HL-60 (cell line): ENCODE measurements at regions not wholly inside any gene's neighbourhood (a gene's known extent, or its start where the extent isn't known, plus 50 kb on each side); places are given as distances from the start of the nearest gene placed in this dataset.

Experiments used
- DNase-seq, 2 experiments: peaks; one replicate each; pipeline ENCODE4 v3.0.0-alpha.2; 2010 to 2020; ENCODE audit warnings: low read depth in 1 of 2, low spot score in 1 of 2
- H3K27ac ChIP-seq: fragments of 250-450 bp; sonication (Bioruptor Pico); replicated peaks from 2 replicates; pipeline ENCODE4 v1.5.1; 2020; ENCODE audit warnings: mild to moderate bottlenecking, moderate library complexity
- H3K27me3 ChIP-seq: fragments of 250-450 bp; sonication (Bioruptor Pico); 2 replicates; pipeline ENCODE4 v1.5.1; 2021; ENCODE audit warnings: mild to moderate bottlenecking, moderate library complexity; ENCODE audit not compliant: insufficient read depth, poor library complexity, severe bottlenecking
- H3K4me3 ChIP-seq: replicated peaks from 2 replicates; pipeline ENCODE4 v1.5.1; 2011; ENCODE audit warnings: mild to moderate bottlenecking, control low read depth, low read length; ENCODE audit not compliant: insufficient read depth
- CTCF ChIP-seq: IDR thresholded peaks from one replicate; pipeline ENCODE4 v1.5.1; 2011; ENCODE audit warnings: low read length, control low read depth, inconsistent platforms; ENCODE audit not compliant: insufficient read depth
- GABPA ChIP-seq: IDR thresholded peaks from 2 replicates; pipeline ENCODE4 v1.6.1; 2012; ENCODE audit warnings: low read depth
- POLR2AphosphoS5 ChIP-seq: IDR thresholded peaks from 2 replicates; pipeline ENCODE4 v1.6.1; 2012; ENCODE audit warnings: low read depth
- REST ChIP-seq: IDR thresholded peaks from 2 replicates; pipeline ENCODE4 v1.6.1; 2012; ENCODE audit warnings: low read depth; ENCODE audit not compliant: insufficient replicate concordance
- SPI1 ChIP-seq: IDR thresholded peaks from 2 replicates; pipeline ENCODE4 v1.6.1; 2012; ENCODE audit warnings: low read depth, mild to moderate bottlenecking, borderline replicate concordance

GRCh38 chr11:119518746-119519730 lies 96.1 kb upstream of the THY1 start:
- TF ChIP-seq REST (peak; percentile 93), POLR2AphosphoS5 (no peak)
- Histone ChIP-seq H3K4me3 (no peak overlapping the region), H3K27me3 (no peaks in the 10 kb centered on the region), H3K27ac (no peak overlapping the region)
- no peak for DNase-seq

DNA sequence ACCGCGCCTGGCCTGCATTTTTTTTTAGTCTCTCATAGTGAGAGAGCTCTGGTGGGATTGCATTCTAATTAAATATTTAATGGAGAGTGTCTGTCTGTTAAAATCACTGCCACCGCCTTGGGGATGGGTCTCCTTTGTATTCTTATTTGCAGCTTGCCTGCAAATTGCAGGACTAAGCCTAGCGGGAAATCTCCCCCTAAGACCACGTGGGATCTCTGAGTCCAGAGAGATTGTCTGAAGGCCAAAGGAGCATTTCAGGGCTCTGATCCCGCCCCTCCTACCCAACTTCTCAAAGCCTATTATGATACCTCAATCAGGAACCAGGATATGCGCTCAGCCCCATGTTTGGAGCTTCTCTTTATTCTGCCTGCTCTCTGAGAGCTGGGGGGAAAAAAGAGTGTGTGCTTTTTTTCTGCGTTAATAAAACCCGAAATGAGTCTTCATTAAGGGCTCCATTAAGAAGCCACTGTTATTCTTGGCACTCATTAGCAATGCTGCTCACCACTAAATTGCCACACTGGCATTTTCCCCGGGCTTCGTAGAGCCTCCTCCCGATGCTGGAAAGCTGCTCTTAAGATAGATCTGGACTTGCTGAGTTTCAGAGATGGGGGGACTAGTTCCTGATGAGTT lies 92.9 kb upstream of the THY1 start:
- Histone ChIP-seq H3K27me3 (no peaks in the 10 kb centered on the region), H3K4me3 (no peak overlapping the region), H3K27ac (no peak overlapping the region)
- TF ChIP-seq SPI1 (no peak), POLR2AphosphoS5 (no peak), REST (no peak), CTCF (no peak), GABPA (no peak)
- DNase-seq = no peak

DNA sequence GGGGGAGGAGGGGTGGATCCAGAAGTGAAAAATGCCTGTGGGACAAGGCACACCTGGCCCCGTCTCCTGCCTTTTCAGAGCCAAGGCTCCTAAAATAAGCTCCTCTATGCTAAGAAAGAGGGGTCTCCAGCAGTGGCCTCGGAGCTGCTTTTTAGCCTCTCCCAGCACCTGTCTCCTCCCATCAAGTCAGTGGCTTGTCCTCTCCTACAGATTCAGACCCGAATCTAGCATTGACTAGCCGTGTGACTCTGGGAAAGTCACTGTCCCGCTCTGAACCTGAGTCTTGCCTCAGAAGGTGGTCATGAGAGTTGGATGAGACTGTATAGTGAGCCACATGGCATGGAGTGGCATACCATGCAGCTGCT lies 90.8 kb upstream of the THY1 start:
- Histone ChIP-seq H3K4me3 (no peak overlapping the region), H3K27me3 (no peaks in the 10 kb centered on the region), H3K27ac (no peak overlapping the region)
- TF ChIP-seq REST = no peak
- no peak for TF ChIP-seq POLR2AphosphoS5
- no peak for TF ChIP-seq SPI1
- TF ChIP-seq GABPA = no peak
- no peak for TF ChIP-seq CTCF
- DNase-seq = no peak
